K562 (cell line): ENCODE measurements at regions not wholly inside any gene's neighbourhood (a gene's known extent, or its start where the extent isn't known, plus 50 kb on each side); places are given as distances from the start of the nearest gene placed in this dataset.

Source experiments
- E2F6 ChIP-seq, 2 experiments: IDR thresholded peaks; 2 replicates each; pipeline ENCODE4 v1.6.1; 2011; ENCODE audit warnings: borderline replicate concordance in 1 of 2, control low read depth in 1 of 2, low read depth in 1 of 2, low read length in 1 of 2, mild to moderate bottlenecking in 1 of 2, mixed read lengths in 1 of 2, moderate library complexity in 1 of 2; ENCODE audit not compliant: insufficient read depth in 1 of 2, insufficient read length in 1 of 2, poor library complexity in 1 of 2, severe bottlenecking in 1 of 2; ENCODE audit errors: extremely low read depth in 1 of 2
- ELF4 ChIP-seq: fragments of 450-650 bp; formaldehyde crosslinking; IDR thresholded peaks from 2 replicates; pipeline ENCODE4 v1.4.0; 2022; ENCODE audit warnings: missing genetic modification characterization
- KLF10 ChIP-seq: fragments of 250-450 bp; sonication (Bioruptor Pico); IDR thresholded peaks from 2 replicates; pipeline ENCODE4 v1.6.1; 2021; ENCODE audit warnings: matching md5 sums
- MCM7 ChIP-seq, 2 experiments: fragments of 450-650 bp; IDR thresholded peaks; 2 replicates each; pipeline ENCODE4 v1.6.1; 2016 to 2018
- NCOR1 ChIP-seq: fragments of 450-650 bp; IDR thresholded peaks from 2 replicates; pipeline ENCODE4 v1.6.1; 2016; ENCODE audit warnings: mild to moderate bottlenecking, moderate library complexity
- PURB ChIP-seq: sonication (generic); formaldehyde crosslinking; IDR thresholded peaks from 2 replicates; pipeline ENCODE4 v1.9.0; 2021; ENCODE audit warnings: low read depth, mild to moderate bottlenecking, missing genetic modification reagents
- TGIF2 ChIP-seq: sonication (generic); formaldehyde crosslinking; IDR thresholded peaks from 2 replicates; pipeline ENCODE4 v1.8.1; 2022; ENCODE audit warnings: mild to moderate bottlenecking, missing genetic modification reagents, moderate library complexity
- ZNF717 ChIP-seq: fragments of 250-450 bp; sonication (Bioruptor Pico); IDR thresholded peaks from 2 replicates; pipeline ENCODE4 v1.5.0; 2021
- TF ChIP-seq, protein P1 (sequence below): fragments of 450-650 bp; formaldehyde crosslinking; IDR thresholded peaks from 2 replicates; pipeline ENCODE4 v1.4.0; 2022; ENCODE audit warnings: mild to moderate bottlenecking, moderate library complexity
- TF ChIP-seq, protein P2 (sequence below): fragments of 450-650 bp; IDR thresholded peaks from 2 replicates; pipeline ENCODE4 v1.6.1; 2016
- TF ChIP-seq, protein P3 (sequence below): IDR thresholded peaks from 2 replicates; pipeline ENCODE4 v1.6.1; 2011; ENCODE audit warnings: borderline replicate concordance, low read depth, mild to moderate bottlenecking, moderate library complexity, low read length; ENCODE audit not compliant: insufficient read depth, poor library complexity, severe bottlenecking
- TF ChIP-seq, protein P4 (sequence below): IDR thresholded peaks from 3 replicates; pipeline ENCODE4 v1.6.1; 2011; ENCODE audit warnings: borderline replicate concordance, mild to moderate bottlenecking; ENCODE audit not compliant: insufficient read length, insufficient read depth

- TF ChIP-seq, protein P1, sequence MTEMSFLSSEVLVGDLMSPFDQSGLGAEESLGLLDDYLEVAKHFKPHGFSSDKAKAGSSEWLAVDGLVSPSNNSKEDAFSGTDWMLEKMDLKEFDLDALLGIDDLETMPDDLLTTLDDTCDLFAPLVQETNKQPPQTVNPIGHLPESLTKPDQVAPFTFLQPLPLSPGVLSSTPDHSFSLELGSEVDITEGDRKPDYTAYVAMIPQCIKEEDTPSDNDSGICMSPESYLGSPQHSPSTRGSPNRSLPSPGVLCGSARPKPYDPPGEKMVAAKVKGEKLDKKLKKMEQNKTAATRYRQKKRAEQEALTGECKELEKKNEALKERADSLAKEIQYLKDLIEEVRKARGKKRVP (CRISPR knock-in tag): no peak
- TF ChIP-seq PURB (CRISPR knock-in tag): no peak
- TF ChIP-seq, protein P2, sequence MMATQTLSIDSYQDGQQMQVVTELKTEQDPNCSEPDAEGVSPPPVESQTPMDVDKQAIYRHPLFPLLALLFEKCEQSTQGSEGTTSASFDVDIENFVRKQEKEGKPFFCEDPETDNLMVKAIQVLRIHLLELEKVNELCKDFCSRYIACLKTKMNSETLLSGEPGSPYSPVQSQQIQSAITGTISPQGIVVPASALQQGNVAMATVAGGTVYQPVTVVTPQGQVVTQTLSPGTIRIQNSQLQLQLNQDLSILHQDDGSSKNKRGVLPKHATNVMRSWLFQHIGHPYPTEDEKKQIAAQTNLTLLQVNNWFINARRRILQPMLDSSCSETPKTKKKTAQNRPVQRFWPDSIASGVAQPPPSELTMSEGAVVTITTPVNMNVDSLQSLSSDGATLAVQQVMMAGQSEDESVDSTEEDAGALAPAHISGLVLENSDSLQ: no peak
- TF ChIP-seq MCM7 (IDR thresholded peaks at IDR 0.05): no peak
- TF ChIP-seq, protein P3, sequence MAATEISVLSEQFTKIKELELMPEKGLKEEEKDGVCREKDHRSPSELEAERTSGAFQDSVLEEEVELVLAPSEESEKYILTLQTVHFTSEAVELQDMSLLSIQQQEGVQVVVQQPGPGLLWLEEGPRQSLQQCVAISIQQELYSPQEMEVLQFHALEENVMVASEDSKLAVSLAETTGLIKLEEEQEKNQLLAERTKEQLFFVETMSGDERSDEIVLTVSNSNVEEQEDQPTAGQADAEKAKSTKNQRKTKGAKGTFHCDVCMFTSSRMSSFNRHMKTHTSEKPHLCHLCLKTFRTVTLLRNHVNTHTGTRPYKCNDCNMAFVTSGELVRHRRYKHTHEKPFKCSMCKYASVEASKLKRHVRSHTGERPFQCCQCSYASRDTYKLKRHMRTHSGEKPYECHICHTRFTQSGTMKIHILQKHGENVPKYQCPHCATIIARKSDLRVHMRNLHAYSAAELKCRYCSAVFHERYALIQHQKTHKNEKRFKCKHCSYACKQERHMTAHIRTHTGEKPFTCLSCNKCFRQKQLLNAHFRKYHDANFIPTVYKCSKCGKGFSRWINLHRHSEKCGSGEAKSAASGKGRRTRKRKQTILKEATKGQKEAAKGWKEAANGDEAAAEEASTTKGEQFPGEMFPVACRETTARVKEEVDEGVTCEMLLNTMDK: no peak
- no peak for TF ChIP-seq KLF10 (CRISPR knock-in tag)
- TF ChIP-seq TGIF2 (CRISPR knock-in tag): no peak
- no peak for TF ChIP-seq NCOR1
- TF ChIP-seq E2F6 (IDR thresholded peaks at IDR 0.05; ENCODE audit: borderline replicate concordance in 1 of 2, extremely low read depth in 1 of 2, insufficient read depth in 1 of 2, insufficient read length in 1 of 2, low read depth in 1 of 2, low read length in 1 of 2, poor library complexity in 1 of 2, severe bottlenecking in 1 of 2): no peak
- TF ChIP-seq ZNF717 (CRISPR knock-in tag): no peak
- TF ChIP-seq ELF4 (CRISPR knock-in tag): no peak
- TF ChIP-seq, protein P4, sequence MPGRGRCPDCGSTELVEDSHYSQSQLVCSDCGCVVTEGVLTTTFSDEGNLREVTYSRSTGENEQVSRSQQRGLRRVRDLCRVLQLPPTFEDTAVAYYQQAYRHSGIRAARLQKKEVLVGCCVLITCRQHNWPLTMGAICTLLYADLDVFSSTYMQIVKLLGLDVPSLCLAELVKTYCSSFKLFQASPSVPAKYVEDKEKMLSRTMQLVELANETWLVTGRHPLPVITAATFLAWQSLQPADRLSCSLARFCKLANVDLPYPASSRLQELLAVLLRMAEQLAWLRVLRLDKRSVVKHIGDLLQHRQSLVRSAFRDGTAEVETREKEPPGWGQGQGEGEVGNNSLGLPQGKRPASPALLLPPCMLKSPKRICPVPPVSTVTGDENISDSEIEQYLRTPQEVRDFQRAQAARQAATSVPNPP: no peak
These were observed 625.7 kb downstream of the SMARCA1 start (continued) for GRCh38 chrX:128897621-128898020.
